ENCODE measurements at regions not wholly inside any gene's neighbourhood (a gene's known extent, or its start where the extent isn't known, plus 50 kb on each side); places are given as distances from the start of the nearest gene placed in this dataset.

DNA sequence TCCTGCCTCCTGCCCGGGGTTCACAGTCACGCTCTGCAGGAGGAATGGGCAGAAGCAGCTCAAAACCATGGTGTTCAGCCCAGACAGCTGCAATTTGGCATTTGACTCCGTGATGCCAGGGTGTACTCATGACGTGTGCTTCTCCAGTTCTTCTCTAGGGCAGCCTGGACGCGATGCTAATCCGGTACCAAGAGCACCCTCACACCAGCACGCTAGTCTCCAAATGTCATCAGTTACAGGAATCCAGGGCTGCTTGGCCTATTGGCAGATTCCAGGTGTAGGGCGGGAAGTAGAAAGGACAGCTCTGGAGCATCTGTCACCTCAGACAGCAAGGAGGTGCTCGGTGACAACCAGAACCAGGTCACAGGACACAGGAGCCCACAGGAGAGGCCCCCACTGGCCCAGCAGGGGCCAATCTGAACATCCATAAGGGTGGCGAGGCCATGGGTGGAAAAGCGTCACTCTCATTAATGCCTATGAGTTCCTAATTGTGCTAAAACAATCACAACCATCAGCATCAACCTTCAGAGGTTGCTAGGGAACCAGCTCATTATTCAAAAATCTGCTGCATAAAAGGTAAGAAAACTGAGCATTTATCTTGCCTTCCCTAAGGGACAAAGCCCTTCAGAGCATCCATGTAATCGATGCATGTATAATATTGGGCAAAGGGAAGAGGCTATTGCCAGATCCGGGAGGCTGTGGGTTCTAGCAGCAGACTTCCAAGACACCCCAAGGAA, 241.9 kb upstream of the IRX4 start:
- Histone ChIP-seq H3K36me3 (ENCODE audit: control insufficient read depth in 2 of 2, insufficient read depth in 2 of 2, low read length in 2 of 2) (no peaks in the 10 kb centered on the region), H3K27me3 (ENCODE audit: control insufficient read depth in 2 of 2, insufficient read depth in 2 of 2, low read length in 2 of 2) (no peaks in the 10 kb centered on the region), H3K9ac (ENCODE audit: low read depth in 1 of 2, low read length in 2 of 2) (no peak overlapping the region), H3K4me3 (ENCODE audit: low read length in 2 of 2) (no peak overlapping the region), H3K9me3 (ENCODE audit: control insufficient read depth in 2 of 2, low read length in 2 of 2) (no peaks in the 10 kb centered on the region), H3K4me1 (ENCODE audit: control insufficient read depth in 2 of 2, insufficient read depth in 2 of 2, low read length in 2 of 2) (no peaks in the 10 kb centered on the region), H3K27ac (ENCODE audit: low read depth in 2 of 2, low read length in 2 of 2) (no peak overlapping the region)

DNA sequence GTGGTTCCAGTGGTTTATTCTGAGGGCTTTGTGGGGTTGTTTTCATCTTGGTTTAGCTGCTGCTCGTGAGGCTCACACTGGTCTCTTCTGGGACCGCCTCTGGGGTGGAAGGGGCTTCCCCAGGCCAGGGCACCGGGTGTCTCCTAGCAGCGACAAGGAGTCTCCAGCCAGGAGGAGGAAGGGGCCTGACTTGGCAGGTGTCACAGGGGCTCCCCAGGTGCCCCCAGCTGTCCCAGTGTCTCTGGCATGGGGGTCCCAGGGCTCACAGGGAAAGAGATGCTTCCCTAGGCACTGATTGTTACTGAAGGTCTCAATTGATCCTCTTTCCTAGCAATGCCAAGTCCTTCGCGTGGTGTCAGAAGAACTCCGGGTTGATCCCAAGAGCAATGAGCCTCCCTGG, 241.1 kb upstream of the IRX4 start:
- Histone ChIP-seq H3K4me3 (ENCODE audit: low read length in 2 of 2) (no peak overlapping the region), H3K9me3 (ENCODE audit: control insufficient read depth in 2 of 2, low read length in 2 of 2) (no peaks in the 10 kb centered on the region), H3K36me3 (ENCODE audit: control insufficient read depth in 2 of 2, insufficient read depth in 2 of 2, low read length in 2 of 2) (no peaks in the 10 kb centered on the region), H3K4me1 (ENCODE audit: control insufficient read depth in 2 of 2, insufficient read depth in 2 of 2, low read length in 2 of 2) (no peaks in the 10 kb centered on the region), H3K27ac (ENCODE audit: low read depth in 2 of 2, low read length in 2 of 2) (no peak overlapping the region), H3K27me3 (ENCODE audit: control insufficient read depth in 2 of 2, insufficient read depth in 2 of 2, low read length in 2 of 2) (no peaks in the 10 kb centered on the region), H3K9ac (ENCODE audit: low read depth in 1 of 2, low read length in 2 of 2) (no peak overlapping the region)

DNA sequence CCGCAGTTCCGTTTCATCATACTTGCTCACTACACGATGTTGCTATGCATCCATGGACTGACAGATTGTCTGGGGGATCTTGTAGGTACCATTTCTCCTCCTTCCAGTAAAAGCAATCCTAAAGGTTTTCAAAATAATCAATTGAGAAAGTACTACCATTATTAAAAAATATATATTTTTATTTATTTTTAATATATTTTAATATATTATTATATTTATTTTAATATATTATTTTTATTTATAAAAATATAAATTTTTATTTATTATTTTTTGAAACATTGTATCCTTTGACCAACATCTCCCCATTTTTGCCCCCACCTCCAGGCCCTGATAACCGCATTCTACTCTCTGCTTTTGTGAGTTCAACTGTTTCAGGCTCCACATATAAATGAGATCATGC, 237.6 kb upstream of the IRX4 start:
- Histone ChIP-seq H3K9ac (ENCODE audit: low read depth in 1 of 2, low read length in 2 of 2) (no peak overlapping the region), H3K27ac (ENCODE audit: low read depth in 2 of 2, low read length in 2 of 2) (no peak overlapping the region), H3K36me3 (ENCODE audit: control insufficient read depth in 2 of 2, insufficient read depth in 2 of 2, low read length in 2 of 2) (no peaks in the 10 kb centered on the region), H3K4me3 (ENCODE audit: low read length in 2 of 2) (no peak overlapping the region), H3K4me1 (ENCODE audit: control insufficient read depth in 2 of 2, insufficient read depth in 2 of 2, low read length in 2 of 2) (no peaks in the 10 kb centered on the region), H3K9me3 (ENCODE audit: control insufficient read depth in 2 of 2, low read length in 2 of 2) (no peaks in the 10 kb centered on the region), H3K27me3 (ENCODE audit: control insufficient read depth in 2 of 2, insufficient read depth in 2 of 2, low read length in 2 of 2) (no peaks in the 10 kb centered on the region)

DNA sequence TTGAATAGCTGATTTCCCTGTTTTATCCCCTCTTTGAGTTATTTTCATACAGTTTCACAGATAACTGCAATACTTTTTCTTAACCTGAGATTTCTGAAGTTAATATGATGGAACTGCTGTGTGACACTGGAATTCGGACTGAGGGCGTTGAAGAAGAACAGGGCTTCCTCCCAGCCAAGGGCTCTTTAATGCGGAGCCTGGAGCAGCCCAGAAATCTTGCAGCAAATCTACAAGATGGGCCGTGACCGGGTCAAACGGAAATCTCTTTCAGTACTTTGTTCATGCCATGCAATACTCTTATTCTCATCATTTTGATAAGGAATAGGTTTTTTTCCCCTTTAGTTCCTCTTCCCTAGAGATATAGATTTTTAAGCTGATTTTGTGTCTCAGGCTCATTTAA, 236.8 kb upstream of the IRX4 start:
- H3K36me3 ChIP-seq (ENCODE audit: control insufficient read depth in 2 of 2, insufficient read depth in 2 of 2, low read length in 2 of 2), result no peaks in the 10 kb centered on the region
- H3K4me1 ChIP-seq (ENCODE audit: control insufficient read depth in 2 of 2, insufficient read depth in 2 of 2, low read length in 2 of 2), result no peaks in the 10 kb centered on the region
- H3K9me3 ChIP-seq (ENCODE audit: control insufficient read depth in 2 of 2, low read length in 2 of 2), result no peaks in the 10 kb centered on the region
- H3K9ac ChIP-seq (ENCODE audit: low read depth in 1 of 2, low read length in 2 of 2), result no peak overlapping the region
- H3K4me3 ChIP-seq (ENCODE audit: low read length in 2 of 2), result no peak overlapping the region
- no peak overlapping the region for H3K27ac ChIP-seq (ENCODE audit: low read depth in 2 of 2, low read length in 2 of 2)
- H3K27me3 ChIP-seq (ENCODE audit: control insufficient read depth in 2 of 2, insufficient read depth in 2 of 2, low read length in 2 of 2), result no peaks in the 10 kb centered on the region

DNA sequence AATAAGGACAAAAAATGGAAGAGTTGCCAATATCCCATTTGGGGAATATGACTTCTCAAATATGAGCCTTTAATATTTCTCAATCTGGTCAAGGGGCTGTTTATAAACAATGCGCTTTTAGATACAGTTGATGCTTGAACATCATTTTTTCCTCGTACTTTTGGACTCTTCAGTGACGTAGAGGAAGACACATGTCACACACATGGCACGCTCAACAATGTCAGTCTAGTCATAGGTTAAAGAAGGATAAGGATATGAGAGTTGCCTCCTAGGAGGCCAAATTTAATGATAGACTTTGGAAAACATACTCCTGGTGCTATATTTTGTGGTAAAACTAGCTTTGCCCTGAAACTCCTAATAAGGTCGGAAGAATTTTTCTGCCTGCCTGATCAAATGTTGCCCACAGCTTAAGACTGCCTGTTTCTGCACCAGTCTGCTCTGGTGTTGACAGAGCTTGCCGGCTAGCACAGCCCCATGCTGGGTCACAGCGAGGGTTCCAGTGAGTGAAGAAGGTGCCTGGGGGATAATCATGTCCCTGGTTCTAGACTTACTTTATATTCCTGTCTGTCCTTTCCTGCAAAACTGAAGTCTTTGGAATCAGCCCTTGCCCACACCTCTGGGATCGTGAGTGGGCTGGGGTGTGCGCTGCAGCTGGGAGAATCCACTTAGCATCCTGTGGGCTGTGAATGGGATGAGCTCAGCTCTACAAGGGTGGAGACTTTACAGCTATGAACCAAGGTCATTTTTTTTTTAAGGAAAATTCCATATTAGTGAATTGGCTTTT, 230.8 kb upstream of the IRX4 start:
- H3K9me3 ChIP-seq (ENCODE audit: control insufficient read depth in 2 of 2, low read length in 2 of 2), result no peaks in the 10 kb centered on the region
- no peaks in the 10 kb centered on the region for H3K36me3 ChIP-seq (ENCODE audit: control insufficient read depth in 2 of 2, insufficient read depth in 2 of 2, low read length in 2 of 2)
- H3K4me3 ChIP-seq (ENCODE audit: low read length in 2 of 2), result no peak overlapping the region
- H3K27ac ChIP-seq (ENCODE audit: low read depth in 2 of 2, low read length in 2 of 2), result no peak overlapping the region
- no peaks in the 10 kb centered on the region for H3K27me3 ChIP-seq (ENCODE audit: control insufficient read depth in 2 of 2, insufficient read depth in 2 of 2, low read length in 2 of 2)
- H3K4me1 ChIP-seq (ENCODE audit: control insufficient read depth in 2 of 2, insufficient read depth in 2 of 2, low read length in 2 of 2), result no peaks in the 10 kb centered on the region
- H3K9ac ChIP-seq (ENCODE audit: low read depth in 1 of 2, low read length in 2 of 2), result no peak overlapping the region

DNA sequence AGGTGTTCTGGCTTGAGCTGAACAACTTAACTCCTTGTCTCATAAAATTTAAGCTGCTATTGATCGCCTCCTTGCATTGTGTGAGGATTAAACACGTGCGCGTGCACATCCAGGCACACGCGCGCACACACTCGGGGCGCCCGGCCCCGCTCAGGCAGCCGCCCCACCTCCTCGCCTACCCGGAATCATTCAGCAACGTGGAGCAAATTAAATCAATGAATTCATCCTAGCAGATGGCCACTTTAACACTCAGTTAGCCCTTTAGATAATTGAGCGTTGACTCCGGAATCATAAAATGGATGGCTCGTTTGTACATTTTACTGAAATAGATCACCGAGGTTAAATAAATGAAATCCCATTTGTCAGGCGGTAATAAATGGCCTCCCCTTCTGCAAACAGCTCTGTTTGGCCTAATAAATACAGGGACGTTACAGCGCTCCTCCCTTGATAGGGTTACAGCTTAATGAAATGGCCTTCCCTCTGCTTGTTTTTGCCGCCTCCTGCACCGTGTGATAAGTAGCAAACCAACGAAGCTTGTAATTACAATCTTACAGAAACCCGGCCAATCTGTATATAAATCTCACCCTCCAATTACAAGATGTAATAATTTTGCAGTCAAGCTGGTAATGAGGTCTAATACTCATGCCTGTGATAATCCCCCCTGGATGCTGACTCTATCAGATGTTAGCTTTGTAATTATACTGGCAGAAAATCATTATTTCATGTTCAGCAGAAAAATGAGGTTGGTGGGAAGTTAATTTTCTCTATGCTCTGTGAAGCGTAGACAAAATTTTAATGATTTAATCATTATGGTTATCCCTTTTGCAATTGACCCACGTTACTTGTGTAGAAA, 229.7 kb upstream of the IRX4 start:
- Histone ChIP-seq H3K36me3 (ENCODE audit: control insufficient read depth in 2 of 2, insufficient read depth in 2 of 2, low read length in 2 of 2) (no peaks in the 10 kb centered on the region), H3K4me3 (ENCODE audit: low read length in 2 of 2) (no peak overlapping the region), H3K9me3 (ENCODE audit: control insufficient read depth in 2 of 2, low read length in 2 of 2) (no peaks in the 10 kb centered on the region), H3K9ac (ENCODE audit: low read depth in 1 of 2, low read length in 2 of 2) (no peak overlapping the region), H3K4me1 (ENCODE audit: control insufficient read depth in 2 of 2, insufficient read depth in 2 of 2, low read length in 2 of 2) (no peaks in the 10 kb centered on the region), H3K27me3 (ENCODE audit: control insufficient read depth in 2 of 2, insufficient read depth in 2 of 2, low read length in 2 of 2) (no peaks in the 10 kb centered on the region), H3K27ac (ENCODE audit: low read depth in 2 of 2, low read length in 2 of 2) (no peak overlapping the region)

DNA sequence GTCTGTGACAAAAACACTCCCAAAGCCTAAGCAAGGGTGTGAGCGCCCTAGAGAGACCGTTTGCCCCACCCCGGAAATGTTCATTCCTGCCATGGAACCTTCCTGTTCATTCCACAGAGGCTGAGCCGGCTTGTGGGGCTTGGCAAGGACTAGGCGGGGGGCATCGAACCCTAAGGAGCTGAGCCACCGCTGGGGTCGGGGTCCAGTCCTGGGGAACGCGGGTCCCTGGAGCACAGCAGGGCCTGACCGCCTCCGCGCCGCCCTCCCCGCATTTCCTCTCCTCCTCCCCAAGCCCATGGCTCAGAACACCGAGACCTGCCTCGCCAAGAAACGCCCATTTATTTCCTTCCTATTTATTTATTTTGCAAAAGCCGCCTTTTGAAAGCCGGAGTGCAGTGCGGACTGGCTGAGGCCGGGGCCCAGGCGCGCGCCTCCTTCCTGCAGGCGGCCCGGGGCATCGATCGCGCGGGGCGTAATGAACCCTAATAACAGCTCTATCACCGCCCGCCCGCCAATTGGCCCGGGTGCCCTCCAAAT, 228.9 kb upstream of the IRX4 start:
- Histone ChIP-seq H3K4me3 (ENCODE audit: low read length in 2 of 2) (no peak overlapping the region), H3K9me3 (ENCODE audit: control insufficient read depth in 2 of 2, low read length in 2 of 2) (no peaks in the 10 kb centered on the region), H3K27ac (ENCODE audit: low read depth in 2 of 2, low read length in 2 of 2) (no peak overlapping the region), H3K9ac (ENCODE audit: low read depth in 1 of 2, low read length in 2 of 2) (no peak overlapping the region), H3K27me3 (ENCODE audit: control insufficient read depth in 2 of 2, insufficient read depth in 2 of 2, low read length in 2 of 2) (no peaks in the 10 kb centered on the region), H3K4me1 (ENCODE audit: control insufficient read depth in 2 of 2, insufficient read depth in 2 of 2, low read length in 2 of 2) (no peaks in the 10 kb centered on the region), H3K36me3 (ENCODE audit: control insufficient read depth in 2 of 2, insufficient read depth in 2 of 2, low read length in 2 of 2) (no peaks in the 10 kb centered on the region)

DNA sequence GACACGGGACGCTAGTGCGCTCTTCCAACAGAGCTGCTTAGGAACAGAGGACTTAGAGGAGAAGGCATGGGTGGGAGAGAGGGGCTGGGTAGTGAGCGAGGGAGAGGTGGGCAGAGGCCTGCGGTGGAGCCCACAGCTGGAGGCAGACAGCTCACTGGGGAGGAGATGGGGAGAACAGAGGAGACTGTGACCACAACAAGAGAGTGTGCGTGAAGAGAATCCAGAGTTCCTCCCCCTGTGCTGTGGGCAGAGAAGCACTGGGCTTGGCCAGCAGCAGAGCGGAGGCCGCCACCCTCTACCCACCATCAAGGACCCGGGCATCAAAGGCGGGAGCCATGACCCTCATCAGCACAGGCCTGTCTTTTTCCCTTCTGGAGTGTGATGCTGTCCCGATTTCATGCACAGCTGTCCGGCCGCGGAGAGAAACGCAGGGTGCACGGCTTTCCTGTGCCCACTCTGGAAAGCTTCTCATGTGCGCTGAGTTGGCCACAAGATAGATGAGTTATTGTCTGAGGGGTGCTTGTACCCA, 228.3 kb upstream of the IRX4 start:
- Histone ChIP-seq H3K9me3 (ENCODE audit: control insufficient read depth in 2 of 2, low read length in 2 of 2) (no peaks in the 10 kb centered on the region), H3K4me3 (ENCODE audit: low read length in 2 of 2) (no peak overlapping the region), H3K27ac (ENCODE audit: low read depth in 2 of 2, low read length in 2 of 2) (no peak overlapping the region), H3K36me3 (ENCODE audit: control insufficient read depth in 2 of 2, insufficient read depth in 2 of 2, low read length in 2 of 2) (no peaks in the 10 kb centered on the region), H3K9ac (ENCODE audit: low read depth in 1 of 2, low read length in 2 of 2) (no peak overlapping the region), H3K27me3 (ENCODE audit: control insufficient read depth in 2 of 2, insufficient read depth in 2 of 2, low read length in 2 of 2) (no peaks in the 10 kb centered on the region), H3K4me1 (ENCODE audit: control insufficient read depth in 2 of 2, insufficient read depth in 2 of 2, low read length in 2 of 2) (no peaks in the 10 kb centered on the region)

DNA sequence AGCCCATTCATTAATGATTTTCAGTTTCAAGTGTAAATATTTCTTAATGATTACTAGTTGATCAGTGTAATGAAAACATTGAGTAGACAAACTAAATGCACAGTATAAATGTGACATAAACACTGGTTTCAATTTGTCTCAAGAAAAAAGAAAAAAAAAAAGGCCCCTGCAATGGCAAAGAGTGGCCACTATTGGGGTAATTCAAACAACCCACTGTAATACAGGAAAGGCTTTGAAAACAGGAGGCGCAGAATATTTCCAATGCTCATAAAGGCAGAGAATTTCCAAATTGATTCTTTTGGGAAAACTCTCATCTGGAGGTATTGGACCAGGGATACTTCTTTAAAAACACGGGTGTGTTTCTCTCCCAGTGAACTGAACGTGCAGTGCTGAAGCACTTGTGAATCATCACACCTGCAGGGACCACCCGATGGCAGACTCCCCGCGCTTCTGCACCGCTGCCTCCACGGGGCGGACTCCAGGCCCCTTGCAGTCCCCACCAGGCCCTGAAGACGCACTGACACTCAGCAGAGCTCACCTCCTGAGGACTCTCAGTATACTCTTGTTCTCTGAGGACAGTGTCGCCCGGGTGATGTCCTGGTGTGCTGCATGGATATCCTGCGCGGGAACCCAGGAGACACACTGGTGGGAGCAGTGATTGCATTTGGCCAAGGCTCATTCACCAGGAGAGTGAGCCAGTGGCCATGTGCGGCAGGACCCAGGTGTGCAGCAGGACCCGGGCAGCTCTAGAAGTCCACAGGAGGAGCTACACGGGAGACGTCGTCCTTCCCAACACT, 227.6 kb upstream of the IRX4 start:
- Histone ChIP-seq H3K4me3 (ENCODE audit: low read length in 2 of 2) (no peak overlapping the region), H3K27me3 (ENCODE audit: control insufficient read depth in 2 of 2, insufficient read depth in 2 of 2, low read length in 2 of 2) (no peaks in the 10 kb centered on the region), H3K9ac (ENCODE audit: low read depth in 1 of 2, low read length in 2 of 2) (no peak overlapping the region), H3K9me3 (ENCODE audit: control insufficient read depth in 2 of 2, low read length in 2 of 2) (no peaks in the 10 kb centered on the region), H3K36me3 (ENCODE audit: control insufficient read depth in 2 of 2, insufficient read depth in 2 of 2, low read length in 2 of 2) (no peaks in the 10 kb centered on the region), H3K4me1 (ENCODE audit: control insufficient read depth in 2 of 2, insufficient read depth in 2 of 2, low read length in 2 of 2) (no peaks in the 10 kb centered on the region), H3K27ac (ENCODE audit: low read depth in 2 of 2, low read length in 2 of 2) (no peak overlapping the region)

Data from mucosa of rectum (tissue), 2 donors.